NCI-H446 (cell line): ENCODE measurements at regions not wholly inside any gene's neighbourhood (a gene's known extent, or its start where the extent isn't known, plus 50 kb on each side); places are given as distances from the start of the nearest gene placed in this dataset.

Experiments used
- DNase-seq, 2 experiments: peaks; one replicate each; lab custom pipeline; 2025; lab: John Stamatoyannopoulos, UW

- no peak for DNase-seq
Measured at GRCh38 chr4:26806331-26806730, 54.3 kb upstream of the STIM2 start.

GRCh38 chr4:26807330-26807729 lies 53.3 kb upstream of the STIM2 start:
- DNase-seq: no peak

- peak in 1 of 2 experiments; percentile 20 for DNase-seq
Measured at GRCh38 chr4:26809811-26810210, 50.8 kb upstream of the STIM2 start.
